Activated CD8-positive, alpha-beta memory T cell treated with anti-CD3 and anti-CD28 coated beads, Interleukin-2, amount 50 U/mL, for 4 hours (primary cell): ENCODE measurements at regions not wholly inside any gene's neighbourhood (a gene's known extent, or its start where the extent isn't known, plus 50 kb on each side); places are given as distances from the start of the nearest gene placed in this dataset.

Experiments
- DNase-seq: peaks from one replicate; pipeline ENCODE4 v3.0.0-alpha.2; 2020

DNA sequence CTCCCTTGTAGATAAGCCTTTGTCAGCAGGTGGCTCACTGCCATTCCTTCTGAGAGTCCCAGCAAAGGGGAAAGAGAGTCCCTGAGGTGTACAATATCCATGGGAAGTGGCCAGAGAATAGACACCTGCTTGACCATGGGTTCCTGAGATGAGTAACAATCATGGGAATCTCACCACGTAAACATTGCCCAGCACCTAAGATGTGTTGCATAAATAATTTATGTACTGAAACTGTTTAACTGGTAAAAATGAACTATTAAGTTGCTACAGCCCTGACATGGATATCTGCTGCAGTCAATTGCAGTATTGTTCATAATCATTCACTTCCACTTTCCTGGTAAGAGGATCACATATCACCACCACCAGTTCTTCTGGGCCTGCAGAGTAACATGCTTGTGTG, 123.8 kb upstream of the INHBA start:
- DNase-seq = no peak

DNA sequence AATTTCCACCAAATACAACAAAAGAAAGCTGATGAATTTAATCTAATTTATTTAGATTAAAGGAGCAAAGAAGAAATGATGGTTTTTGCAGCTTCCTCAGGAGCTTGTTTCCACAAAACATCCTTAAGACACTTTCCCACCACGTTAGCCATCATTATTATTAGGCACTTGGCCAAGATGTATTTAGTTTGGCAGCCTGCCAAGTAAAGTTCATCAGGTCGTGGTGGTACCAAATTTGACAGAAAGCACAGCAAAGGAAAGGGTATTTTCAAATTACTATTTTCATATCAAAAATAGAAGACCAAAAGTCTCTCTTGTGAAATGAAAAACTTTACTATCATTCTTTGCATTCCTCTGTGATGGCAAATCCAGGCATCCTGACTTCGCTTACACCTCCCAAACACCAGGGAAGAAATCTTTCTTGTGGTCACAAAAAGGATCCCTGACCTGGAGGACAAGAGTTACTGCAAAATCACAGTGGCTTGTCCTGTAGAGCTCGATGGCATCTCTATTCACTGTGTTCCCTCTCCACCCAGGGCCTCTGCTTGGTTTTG, 123.1 kb upstream of the INHBA start:
- no peak for DNase-seq

DNA sequence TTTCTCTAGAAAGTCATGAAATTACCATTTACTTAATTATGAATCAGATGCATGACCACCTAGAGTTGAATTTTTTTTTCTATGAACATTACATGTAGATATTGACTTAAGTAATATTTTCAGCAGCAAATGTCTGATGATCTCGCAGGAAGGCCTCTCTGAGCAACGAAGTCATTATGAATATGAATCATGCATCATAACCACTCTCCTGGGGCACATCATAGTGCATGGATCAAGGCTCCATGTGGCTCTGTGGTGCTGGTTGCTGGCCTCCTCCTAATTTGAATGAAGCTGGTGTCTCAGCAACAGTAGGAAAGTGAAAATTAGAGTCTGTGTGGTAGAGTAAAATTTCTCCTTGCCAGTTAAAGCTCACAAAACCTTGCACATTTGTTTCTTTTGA, 121.4 kb upstream of the INHBA start:
- DNase-seq = no peak

DNA sequence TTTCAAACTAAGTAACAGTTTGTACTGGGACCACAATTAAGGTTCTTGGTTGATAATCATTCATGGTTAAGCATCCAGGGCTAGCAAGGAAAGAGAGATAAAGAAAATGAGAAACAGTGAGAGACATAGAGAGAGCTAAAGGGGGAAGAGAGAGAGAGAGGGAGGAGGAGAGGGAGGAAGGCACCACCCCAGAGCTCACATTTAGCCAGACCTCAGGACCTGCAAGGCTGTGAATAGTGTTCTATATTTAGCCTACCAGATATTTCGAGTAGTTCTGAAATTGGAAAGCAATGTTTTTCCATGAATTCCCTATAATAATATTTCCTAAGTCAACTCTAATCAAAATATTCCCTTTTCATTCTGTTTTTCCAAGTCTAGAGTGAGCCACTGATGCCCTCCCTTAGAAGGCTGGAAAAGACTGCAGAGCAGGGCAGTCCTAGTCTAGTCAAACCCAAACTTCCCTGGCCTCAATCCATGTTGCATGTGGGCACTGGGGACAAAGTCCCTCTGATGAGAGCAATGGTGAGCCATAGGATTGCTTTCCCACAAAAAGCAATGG, 119.4 kb upstream of the INHBA start:
- no peak for DNase-seq

DNA sequence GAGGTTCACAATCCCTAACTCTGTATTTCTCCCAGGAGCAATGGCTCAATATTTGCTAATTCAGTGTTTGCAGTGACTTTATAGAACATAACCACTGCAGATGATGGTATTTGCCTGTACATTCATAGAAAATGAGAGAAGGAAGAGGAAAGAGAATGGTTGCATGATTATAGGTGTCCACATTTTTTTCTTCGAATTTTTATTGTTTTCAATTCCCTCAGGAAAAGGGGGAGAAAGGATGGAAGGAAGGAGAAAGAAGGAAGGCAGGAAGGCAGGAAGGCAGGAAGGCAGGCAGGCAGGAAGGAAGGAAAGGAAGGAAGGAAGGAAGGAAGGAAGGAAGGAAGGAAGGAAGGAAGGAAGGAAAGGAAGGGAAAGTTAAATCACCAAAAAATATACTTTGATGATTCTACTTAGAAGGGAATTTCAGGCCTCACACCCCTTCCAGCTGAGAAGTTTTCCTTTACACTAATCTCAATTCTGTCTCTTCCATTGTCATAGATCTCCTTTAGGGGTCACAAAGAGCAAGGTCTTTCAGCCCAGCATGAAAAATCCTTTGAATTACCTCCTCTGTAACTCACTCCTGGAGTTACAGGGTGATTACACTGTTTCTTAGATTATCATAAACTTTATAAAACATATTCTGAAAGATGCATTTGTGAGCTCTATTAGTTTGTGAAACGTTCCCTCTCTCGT, 118.8 kb upstream of the INHBA start:
- no peak for DNase-seq

DNA sequence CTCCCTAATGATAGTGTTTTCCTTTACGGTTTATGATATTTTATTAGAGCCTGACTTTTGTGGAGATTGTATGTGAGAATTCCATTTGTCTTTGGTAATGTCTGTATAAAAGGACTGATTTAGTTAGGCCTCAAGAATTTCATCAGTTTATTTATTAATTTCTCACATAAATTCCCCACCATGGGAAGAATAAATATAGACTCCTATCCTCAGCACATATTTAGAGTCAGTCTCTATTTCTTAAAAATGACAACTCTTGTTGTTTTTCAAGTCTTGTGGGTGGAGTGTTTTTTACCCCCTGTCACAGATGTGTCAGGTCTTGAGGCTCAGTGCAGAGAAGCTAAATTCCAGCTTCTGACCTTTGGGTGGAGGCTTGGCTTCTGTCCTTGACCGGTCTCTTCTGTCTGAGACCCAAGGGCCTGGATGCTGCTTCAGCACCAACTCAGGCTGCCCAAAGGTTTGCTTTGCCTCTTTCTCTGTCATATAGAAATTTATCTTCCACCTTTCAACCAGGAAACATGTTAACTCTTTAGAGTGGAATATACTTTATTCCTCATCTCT, 117.3 kb upstream of the INHBA start:
- DNase-seq = no peak

DNA sequence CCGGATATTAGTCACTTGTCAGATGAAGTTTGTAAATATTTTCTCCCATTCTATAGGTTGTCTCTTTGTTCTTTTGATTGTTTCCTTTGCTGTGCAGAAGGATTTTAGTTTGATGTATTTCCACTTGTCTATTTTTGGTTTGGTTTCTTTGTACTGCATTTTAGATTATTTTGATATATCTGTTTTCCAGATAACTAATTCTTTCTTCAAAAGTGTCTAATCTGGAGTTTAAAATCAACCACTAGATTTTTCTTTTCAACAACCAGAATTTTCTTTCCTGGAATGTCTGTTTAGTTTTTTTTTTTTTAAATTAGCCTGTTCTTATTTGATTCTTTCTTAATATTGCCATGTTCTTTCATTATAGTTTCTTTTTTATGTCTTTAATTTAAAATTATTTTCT, 116.8 kb upstream of the INHBA start:
- DNase-seq = no peak

DNA sequence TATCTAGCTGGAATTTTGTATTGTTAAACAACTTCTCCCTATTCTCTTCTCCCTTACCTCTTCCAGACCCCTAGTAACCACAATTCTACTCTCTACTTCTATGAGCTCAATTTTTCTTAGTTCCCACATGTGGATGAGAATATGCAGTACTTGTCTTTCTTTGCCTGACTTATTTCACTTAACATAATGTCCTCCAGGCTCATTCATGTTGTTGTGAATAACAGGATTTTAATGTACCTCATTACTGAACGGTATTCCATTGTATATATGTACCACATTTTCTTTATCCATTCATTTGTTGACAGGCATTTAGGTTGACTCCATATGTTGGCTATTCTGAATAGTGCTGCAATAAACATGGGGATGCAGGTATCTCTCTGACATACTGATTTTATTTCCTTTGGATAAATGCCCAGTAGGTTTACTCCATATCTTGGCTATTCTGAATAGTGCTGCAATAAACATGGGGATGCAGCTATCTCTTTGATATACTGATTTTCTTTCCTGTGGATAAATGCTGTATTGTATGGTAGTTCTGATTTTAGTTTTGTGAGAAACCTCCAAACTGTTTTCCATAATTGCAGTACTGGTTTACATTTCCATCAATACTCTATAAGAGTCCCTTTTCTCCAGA, 116.0 kb upstream of the INHBA start:
- no peak for DNase-seq

DNA sequence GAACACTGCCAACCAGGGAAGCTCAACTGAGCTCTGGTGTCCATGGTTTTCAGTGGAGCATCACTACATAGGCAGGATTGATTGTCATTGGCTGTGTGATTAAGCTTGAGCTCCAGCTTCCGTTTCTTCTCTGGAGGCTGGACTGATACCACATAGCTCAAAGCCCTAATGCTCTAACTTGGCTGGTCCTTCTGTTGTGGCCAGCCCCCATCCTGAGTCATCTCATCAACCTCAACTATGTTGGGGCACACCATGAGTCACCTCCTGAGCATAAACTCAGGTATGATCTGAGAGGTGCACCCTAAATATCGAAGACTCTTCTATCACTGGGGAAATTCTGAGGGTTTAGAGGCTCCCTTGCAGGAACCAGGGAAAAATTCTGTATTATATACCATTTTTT, 114.5 kb upstream of the INHBA start:
- DNase-seq = peak; percentile 20

DNA sequence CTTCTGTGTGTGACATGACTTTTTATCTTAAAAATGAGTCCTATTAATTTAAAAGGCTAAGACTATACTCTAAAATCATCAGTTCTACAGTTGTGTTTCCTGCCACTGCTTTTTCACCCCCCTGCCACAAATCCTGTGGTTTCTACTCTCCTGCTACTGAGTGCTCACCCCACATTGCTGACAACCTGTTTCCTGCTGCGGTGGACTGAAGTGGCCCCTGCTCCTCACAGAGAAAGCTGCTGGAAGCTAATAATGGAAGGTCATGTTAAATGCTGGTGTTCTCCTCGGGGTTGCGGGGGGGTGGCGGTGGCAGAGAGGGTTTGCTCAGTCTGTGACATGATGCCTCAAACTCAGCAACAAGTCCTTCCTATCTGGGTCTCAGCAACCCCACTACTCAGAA, 113.2 kb upstream of the INHBA start:
- DNase-seq = no peak

DNA sequence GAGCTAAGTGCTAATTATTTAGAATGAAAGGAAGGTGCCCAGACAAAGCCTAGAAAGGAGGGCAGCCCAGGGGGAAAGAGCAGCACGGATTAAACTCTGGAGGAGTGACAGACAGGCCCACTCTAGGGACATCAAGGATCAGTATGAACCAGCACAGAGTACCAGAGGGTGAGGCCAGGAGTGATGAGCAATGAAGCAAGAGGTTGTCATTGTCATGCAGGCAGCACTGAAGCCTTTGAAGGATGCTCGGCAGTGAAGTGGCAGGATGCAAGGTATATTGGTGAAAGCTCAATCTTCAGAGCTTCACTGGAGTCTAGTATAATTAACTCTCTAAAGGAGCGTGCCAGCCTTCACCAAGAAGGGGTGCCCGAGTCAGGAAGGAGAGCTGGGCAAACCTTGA, 112.0 kb upstream of the INHBA start:
- DNase-seq = no peak

DNA sequence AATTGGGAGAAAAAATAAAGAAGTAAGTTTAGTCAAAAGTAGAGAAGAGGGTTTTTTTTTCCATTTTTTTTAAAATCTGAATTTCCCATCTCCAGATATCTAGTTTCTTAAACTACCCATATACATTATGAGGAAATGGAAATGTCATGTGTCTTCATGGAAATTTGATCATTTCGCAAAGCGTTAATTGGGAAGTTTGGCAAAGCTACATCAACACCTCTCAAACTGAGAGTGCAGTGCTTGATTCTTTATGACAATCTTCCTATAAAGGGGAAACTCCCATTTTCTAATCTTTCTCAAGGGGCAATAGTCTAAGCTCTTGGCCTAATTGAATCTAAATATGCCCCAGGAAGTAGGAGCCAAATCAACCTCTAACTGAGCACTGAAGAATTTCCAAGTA, 110.4 kb upstream of the INHBA start:
- DNase-seq = no peak

DNA sequence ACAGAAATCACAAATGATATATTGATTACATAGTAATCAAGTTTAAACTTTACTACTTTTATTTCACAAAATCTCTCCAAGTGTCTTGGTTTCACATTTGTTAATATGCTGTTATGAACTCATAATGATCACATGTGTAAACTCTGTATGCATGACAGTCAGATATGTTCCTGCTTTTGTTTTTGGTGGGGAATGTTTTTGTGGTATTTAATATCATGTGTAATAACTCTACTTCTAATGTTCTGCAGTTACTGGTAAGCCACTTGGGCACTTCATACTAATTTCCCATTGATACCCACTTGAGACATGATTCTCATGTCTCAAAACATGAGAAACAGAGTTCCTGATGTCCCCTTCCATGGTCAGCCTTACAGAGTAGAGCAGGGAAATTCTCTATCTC, 109.1 kb upstream of the INHBA start:
- no peak for DNase-seq

DNA sequence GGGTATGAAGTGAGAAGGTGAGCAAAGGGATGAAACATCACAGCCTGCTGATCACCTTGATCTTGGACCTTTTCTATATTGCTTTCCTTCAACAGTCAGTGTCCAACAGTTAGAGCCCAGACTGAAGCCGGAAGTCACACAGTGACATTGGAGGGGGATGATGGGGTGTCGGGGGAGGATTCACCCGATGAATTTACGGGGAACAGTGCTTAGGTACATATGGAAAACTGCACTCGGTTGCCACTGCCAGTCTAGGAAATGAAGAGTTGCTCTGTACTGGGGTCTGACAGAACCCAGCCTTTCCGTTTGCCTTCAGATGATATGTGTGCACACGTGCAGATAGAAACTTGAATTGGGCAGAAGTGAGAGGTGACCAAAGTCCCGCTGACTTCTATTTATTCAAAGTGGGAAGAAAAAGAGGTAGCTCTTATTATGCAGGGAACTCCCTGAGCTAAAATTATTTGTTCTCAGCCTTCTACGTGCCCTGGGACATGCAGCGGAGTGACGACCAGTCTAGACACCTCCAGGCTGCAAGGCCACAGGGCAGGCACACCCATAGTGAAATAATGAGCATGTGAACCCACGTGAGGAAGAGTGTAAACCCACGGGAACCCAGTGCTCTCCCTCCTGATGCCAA, 107.2 kb upstream of the INHBA start:
- DNase-seq = no peak

DNA sequence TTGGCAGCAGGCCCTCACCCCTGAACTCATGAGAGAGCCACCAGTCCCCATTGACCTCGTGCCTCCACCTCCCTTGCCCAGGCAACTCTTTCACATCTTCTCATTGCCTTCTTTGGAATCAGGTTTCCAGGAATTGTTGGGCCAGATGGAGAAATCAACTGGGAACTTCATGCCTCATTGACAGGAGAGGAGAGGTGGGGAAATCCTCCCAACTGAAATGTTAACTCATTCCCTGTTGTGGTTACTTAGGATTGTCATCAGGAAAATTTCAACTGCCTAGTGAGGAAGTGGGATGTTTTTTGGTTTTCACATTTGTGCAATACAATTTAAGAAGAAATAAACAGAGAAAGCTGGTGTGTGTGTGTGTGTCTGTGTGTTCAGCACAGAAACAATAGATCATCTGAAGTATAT, 106.6 kb upstream of the INHBA start:
- DNase-seq = no peak

DNA sequence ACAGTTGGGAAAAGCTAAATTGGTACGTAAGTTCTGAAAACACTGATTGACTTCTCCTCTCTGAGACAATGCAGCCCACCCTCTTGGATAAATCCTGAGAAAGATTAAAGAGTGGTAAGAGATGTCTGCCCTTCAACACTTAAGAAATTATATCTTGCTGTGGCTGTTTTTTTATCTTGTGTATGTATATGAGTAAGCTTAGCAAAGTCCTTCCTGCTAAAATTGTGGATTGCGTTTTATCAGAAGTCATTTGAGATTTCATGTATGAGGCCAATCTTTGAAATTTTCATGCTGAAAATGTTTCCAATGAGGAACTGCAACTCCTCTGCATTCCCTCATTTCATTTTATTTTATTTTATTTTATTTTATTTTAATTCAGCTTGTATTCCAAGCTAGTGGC, 106.2 kb upstream of the INHBA start:
- no peak for DNase-seq

DNA sequence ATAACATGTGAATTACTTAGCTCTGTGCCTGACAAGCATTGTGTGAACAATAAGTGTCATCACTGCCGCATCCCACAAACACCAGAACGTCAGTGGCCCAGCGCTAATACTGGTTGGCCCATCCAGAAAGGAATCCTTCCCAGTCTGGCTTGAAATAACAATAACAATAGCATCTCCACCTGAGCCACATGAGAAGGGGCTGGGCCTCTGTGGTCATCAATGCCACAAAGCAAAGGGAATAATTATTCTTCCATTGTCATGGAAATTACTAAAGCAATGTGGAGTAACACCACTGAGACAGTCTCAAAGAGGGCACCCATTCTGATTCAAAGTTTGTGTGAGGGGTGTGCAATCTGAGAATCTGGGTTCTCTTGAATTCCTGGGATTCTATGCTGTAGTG, 105.7 kb upstream of the INHBA start:
- no peak for DNase-seq

DNA sequence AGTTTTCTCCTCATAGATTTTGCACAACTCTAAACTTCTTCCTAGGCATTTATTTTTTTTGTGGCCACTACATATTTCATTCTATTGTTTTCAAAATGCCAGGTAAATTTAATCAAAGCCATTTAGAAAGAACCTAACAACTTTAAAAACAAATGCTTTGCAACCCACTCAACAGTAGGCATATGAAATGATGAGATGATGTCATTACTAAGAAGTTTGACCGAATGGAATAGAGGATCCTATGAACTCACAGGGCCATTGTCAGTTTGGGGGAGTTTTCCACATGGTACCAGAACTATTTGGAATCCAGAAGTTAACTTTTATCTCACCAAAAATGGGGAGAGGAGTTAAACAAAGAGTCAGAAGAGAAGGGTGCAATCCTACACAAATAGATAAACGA, 100.7 kb upstream of the INHBA start:
- DNase-seq = no peak

DNA sequence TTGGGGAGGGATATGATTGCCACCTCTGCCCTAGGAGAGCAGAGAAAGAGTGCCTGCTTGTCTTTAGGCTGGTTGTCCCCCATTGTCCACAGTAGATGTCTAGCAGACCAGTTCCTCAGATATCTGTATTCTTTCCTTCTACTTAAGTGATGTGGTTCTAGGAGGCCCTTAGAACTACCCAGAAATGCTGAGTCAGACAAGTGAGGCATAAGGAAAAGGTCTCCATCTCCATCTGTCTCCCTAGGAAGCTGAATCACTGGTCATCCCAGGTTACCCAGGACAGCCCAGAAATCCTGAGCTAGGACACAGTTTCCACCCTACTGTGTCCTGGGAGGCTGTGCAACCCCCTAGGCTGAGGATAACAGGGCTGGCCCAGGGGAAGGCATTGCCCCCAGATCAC, 93.4 kb upstream of the INHBA start:
- DNase-seq = no peak

DNA sequence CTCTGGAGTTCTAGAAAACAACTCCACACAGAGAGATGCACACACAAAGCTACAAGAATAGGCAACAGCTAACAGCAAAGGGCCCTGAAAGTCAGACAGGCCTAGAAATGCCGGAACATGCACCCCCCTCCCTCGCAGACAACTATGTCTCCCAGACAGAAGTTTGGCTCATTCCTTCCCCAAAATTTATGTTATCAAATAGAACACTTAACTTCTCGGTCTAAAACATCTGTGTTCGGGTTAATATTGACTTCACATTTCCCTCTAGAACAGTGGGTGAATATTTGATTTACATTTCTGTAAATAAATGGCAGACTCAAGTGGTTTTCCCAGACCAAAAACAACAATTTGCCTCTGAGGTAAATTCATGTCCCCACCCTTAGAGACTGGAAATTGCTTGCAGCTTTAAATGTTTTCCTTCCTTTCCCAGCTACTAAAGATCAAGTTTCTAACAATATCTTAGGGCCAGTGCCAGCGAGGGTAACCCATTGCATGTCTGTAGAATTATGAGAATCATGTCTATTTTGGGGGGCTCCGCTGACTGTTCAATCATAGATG, 92.5 kb upstream of the INHBA start:
- no peak for DNase-seq

DNA sequence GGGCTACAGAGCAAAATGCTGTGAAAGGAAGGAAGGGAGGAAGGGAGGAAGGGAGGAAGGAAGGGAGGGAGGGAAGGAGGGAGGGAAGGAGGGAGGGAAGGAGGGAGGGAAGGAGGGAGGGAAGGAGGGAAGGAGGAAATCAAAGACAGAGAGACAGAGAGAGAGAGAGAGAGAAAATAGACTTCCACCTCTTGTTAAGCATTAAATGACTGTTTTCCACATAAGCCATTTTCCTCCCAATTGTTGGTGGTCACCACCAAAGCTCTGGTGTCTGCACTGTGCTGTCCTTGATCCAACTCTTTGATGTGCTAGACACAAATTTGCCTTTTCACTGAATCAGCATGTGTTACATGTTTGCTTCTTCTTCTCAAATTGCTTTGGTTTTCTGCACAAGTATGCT, 90.7 kb upstream of the INHBA start:
- DNase-seq = no peak

DNA sequence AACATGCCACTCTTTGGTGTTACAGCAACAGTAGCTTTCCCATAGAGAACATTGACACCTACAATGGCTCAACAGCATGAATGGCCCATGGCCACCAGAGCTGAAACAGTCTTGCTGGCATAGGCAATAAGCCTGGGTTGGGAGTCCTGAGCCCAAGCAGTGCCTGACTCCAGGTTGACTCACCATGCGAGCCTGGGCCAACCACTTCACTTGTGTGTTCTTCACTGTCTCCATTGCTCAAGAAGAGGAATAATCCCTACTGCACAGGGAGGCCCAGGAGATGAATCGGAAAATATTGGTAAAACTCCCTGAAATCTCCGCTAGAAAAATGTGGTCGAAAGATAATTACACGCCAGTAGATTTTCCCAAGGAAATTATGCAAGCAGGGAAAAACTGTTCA, 89.2 kb upstream of the INHBA start:
- DNase-seq = no peak

DNA sequence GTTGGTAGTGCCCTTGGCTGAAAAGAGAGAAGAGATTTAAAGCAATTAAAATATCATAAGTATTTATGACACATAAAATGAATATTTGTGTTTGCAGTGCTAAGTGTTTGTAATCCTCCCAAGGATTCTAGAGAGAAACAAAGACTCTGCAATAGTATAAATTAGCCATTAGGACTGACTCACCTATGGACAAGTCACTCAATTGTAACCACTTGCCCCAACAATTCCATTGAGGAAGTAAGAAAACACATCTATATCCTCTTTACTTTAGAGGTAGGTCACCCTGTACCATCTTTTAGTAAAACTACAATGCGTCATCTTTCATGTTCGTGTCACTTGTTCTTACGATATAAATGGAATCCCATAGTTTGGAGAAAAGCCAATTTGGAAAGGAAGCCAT, 85.7 kb upstream of the INHBA start:
- DNase-seq = no peak
